Heart left ventricle (tissue), 16 donors: ENCODE measurements at regions not wholly inside any gene's neighbourhood (a gene's known extent, or its start where the extent isn't known, plus 50 kb on each side); places are given as distances from the start of the nearest gene placed in this dataset.

Source experiments
- ATAC-seq, 4 donors: fragments of 200-7000 bp; cut with Tn5 transposase; one replicate each; pipeline ENCODE4 v1.9.1; 2020 to 2022; ENCODE audit warnings: moderate library complexity in 4 of 4, mild to moderate bottlenecking in 3 of 4, moderate number of reproducible peaks in 1 of 4
- DNase-seq, 5 donors: peaks; one replicate each; pipeline ENCODE4 v3.0.0-alpha.2; 2020
- H3K27ac ChIP-seq, 12 donors: fragments of 200-600 bp; sonication (generic) in 4 of 12; one replicate each; pipeline versions ENCODE4 v1.5.0 to v1.8.0; 2016 to 2022; ENCODE audit warnings: mild to moderate bottlenecking in 2 of 12
- H3K27me3 ChIP-seq, 9 donors: fragments of 200-600 bp; sonication (generic) in 2 of 9; one replicate each; pipeline versions ENCODE4 v1.5.1 to v1.8.0; 2016 to 2022; ENCODE audit warnings: mild to moderate bottlenecking in 3 of 9
- H3K36me3 ChIP-seq, 9 donors: fragments of 200-600 bp; sonication (generic) in 2 of 9; one replicate each; pipeline versions ENCODE4 v1.5.0 to v1.8.0; 2018 to 2022; ENCODE audit warnings: mild to moderate bottlenecking in 2 of 9
- H3K4me1 ChIP-seq, 12 donors: fragments of 200-600 bp; sonication (generic) in 4 of 12; one replicate each; pipeline versions ENCODE4 v1.5.0 to v1.8.0; 2016 to 2022; ENCODE audit warnings: mild to moderate bottlenecking in 3 of 12
- H3K4me3 ChIP-seq, 12 donors: fragments of 200-600 bp; sonication (generic) in 4 of 12; one replicate each; pipeline versions ENCODE4 v1.5.0 to v1.8.0; 2017 to 2022; ENCODE audit warnings: mild to moderate bottlenecking in 9 of 12, moderate library complexity in 4 of 12
- H3K9me3 ChIP-seq, 12 donors: fragments of 200-600 bp; sonication (generic) in 4 of 12; one replicate each; pipeline versions ENCODE4 v1.5.0 to v1.8.0; 2016 to 2022; ENCODE audit warnings: mild to moderate bottlenecking in 1 of 12
- POLR2A ChIP-seq, 2 donors: fragments of 450-650 bp; IDR thresholded peaks; one replicate each; pipeline ENCODE4 v1.6.1; 2017; ENCODE audit warnings: antibody characterized with exemption in 2 of 2, mild to moderate bottlenecking in 2 of 2, moderate library complexity in 2 of 2
- WGBS, 4 donors: extraction: QIAGEN DNeasy Blood & Tissue Kit in 2 of 4; methylation state at CpG; one replicate each; pipeline versions ENCODE4 v1.1.5 to v1.1.7; 2013 to 2018; 5-methylcytosine and 5-hydroxymethylcytosine counted together
- intact Hi-C, 10 donors: fragments of 100-400 bp; cut with DNase I; formaldehyde crosslinking; loops; one replicate each; pipeline versions ENCODE4 v1.11.1 to v1.14.2; 2022
- TF ChIP-seq, protein P1 (sequence below), 12 donors: fragments of 200-600 bp; sonication (generic) in 4 of 12; IDR thresholded peaks; one replicate each; pipeline versions ENCODE4 v1.5.0 to v1.8.0; 2018 to 2022; ENCODE audit warnings: antibody characterized with exemption in 12 of 12, mild to moderate bottlenecking in 5 of 12
- donor health status: ischemic (EF 13 %, LVEDD 7.1; RV severe dilation, severe dysfunction).
- donor health status: healthy with polysubstance abuse.
- donor health status: DM: no; HTN: yes; CAD: no.
- donor health status: DM: no; HTN: no; CAD: no.
- donor health status: ischemic (EF 25% LVEDD 6.9; RV normal size, moderate dysfunction).
- donor health status: ischemic (EF 25% LVEDD 5.7; RV mildly dilated, moderate dysfunction).
- donor health status: healthy.
- donor health status: DM: yes; HTN: yes; CAD: no.
- donor health status: ischemic (EF 35%, LVEDD 5.7; RV mildly dilated, moderate dysfunction).
- donor health status: nonischemic (EF 11% LVEDD 7.7; RV severe dilation, severe dysfunction).
- donor health status: DM: yes; HTN: yes; CAD: no.
- donor health status: PGD.
- donor health status: ischemic (EF 29% LVEDD 5.4; RV normal size, mild dysfunction).
- donor health status: nonischemic (EF 23%, LVEDD 6.1; RV moderate dilation, normal function).

DNA sequence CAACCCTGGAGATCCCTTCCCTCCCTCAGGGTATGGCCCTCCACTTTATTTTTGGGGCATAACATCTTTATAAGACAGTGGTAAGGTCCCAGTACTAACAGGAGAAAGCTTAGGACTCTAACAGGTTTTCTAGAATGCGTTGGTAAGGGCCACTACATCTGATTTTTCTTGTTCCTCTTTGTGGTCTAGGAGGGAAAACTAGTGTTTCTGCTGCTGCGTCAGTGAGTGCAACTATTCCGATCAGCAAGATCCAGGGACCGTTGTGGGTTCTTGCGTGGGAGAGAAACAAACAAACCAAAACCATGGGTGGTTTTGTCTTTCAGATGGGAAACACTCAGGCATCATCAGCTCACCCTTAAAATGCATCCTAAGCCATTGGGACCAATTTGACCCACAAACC, 123.6 kb upstream of the SLC16A7 start:
- no peaks in the 10 kb centered on the region for H3K27me3 ChIP-seq
- no peaks in the 10 kb centered on the region for H3K36me3 ChIP-seq
- peaks cover 0 to 26% (median 2%) of the 10 kb centered on the region in 12 donors for H3K9me3 ChIP-seq
- no peak for ATAC-seq
- no peak for TF ChIP-seq POLR2A (IDR thresholded peaks at IDR 0.05)
- TF ChIP-seq, protein P1, sequence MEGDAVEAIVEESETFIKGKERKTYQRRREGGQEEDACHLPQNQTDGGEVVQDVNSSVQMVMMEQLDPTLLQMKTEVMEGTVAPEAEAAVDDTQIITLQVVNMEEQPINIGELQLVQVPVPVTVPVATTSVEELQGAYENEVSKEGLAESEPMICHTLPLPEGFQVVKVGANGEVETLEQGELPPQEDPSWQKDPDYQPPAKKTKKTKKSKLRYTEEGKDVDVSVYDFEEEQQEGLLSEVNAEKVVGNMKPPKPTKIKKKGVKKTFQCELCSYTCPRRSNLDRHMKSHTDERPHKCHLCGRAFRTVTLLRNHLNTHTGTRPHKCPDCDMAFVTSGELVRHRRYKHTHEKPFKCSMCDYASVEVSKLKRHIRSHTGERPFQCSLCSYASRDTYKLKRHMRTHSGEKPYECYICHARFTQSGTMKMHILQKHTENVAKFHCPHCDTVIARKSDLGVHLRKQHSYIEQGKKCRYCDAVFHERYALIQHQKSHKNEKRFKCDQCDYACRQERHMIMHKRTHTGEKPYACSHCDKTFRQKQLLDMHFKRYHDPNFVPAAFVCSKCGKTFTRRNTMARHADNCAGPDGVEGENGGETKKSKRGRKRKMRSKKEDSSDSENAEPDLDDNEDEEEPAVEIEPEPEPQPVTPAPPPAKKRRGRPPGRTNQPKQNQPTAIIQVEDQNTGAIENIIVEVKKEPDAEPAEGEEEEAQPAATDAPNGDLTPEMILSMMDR (IDR thresholded peaks at IDR 0.05) = no peak
- 71 to 86% (median 80%) methylated on average over 5 of the region's 5 CpGs for WGBS, 4 donors
- no peak overlapping the region for H3K4me3 ChIP-seq
- intact Hi-C loops = no loop called here
- no peaks in the 10 kb centered on the region for H3K4me1 ChIP-seq
- H3K27ac ChIP-seq = no peak overlapping the region
- DNase-seq = no peak

- H3K4me3 ChIP-seq = no peak overlapping the region
These were observed 135.7 kb upstream of the SLC16A7 start for GRCh38 chr12:59459966-59460660.

GRCh38 chr12:59453475-59453874, 142.4 kb upstream of the SLC16A7 start:
- intact Hi-C loops = no loop called here
- H3K27ac ChIP-seq = no peak overlapping the region
- TF ChIP-seq POLR2A (IDR thresholded peaks at IDR 0.05) = no peak
- TF ChIP-seq, protein P1 (IDR thresholded peaks at IDR 0.05) = no peak
- peaks cover 0 to 11% (median 0%) of the 10 kb centered on the region in 12 donors for H3K4me1 ChIP-seq
- no peak overlapping the region for H3K4me3 ChIP-seq
- H3K36me3 ChIP-seq = no peaks in the 10 kb centered on the region
- peaks cover 0 to 10% (median 0%) of the 10 kb centered on the region in 12 donors for H3K9me3 ChIP-seq
- ATAC-seq = no peak
- no peak for DNase-seq
- H3K27me3 ChIP-seq = no peaks in the 10 kb centered on the region

More at GRCh38 chr12:59459966-59460660, 135.7 kb upstream of the SLC16A7 start:
- Histone ChIP-seq H3K27ac (no peak overlapping the region), H3K9me3 (peaks cover 0 to 4% (median 0%) of the 10 kb centered on the region in 12 donors), H3K4me1 (no peaks in the 10 kb centered on the region), H3K27me3 (no peaks in the 10 kb centered on the region), H3K36me3 (no peaks in the 10 kb centered on the region)
- no peak for TF ChIP-seq POLR2A (IDR thresholded peaks at IDR 0.05)
- TF ChIP-seq, protein P1 (IDR thresholded peaks at IDR 0.05) = no peak
- DNase-seq (no peak), ATAC-seq (no peak)
- intact Hi-C loops = no loop called here
- WGBS, 4 donors = 44 to 62% (median 50%) methylated on average over 5 of the region's 5 CpGs

DNA sequence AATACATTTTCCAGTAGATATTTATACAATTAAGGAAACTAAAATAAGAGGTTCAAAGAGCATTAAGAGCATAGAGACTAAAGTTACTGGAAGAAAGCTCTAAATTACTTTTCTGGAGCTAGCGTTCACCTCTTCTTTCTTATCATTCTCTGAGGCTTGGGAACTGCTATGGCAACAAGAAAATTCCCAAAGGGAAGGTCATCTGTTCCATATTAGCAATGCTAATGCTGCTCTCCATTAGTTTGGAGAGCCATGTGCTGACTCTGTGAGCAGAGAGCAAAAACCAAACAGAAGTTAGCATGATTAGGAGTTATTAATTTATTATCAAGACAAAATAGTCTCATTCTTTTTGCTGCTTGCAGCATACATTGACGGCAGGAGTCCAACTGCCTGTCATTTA, 143.1 kb upstream of the SLC16A7 start:
- DNase-seq = no peak
- TF ChIP-seq POLR2A (IDR thresholded peaks at IDR 0.05) = no peak
- TF ChIP-seq, protein P1 (IDR thresholded peaks at IDR 0.05) = no peak
- 44 to 67% (median 53%) methylated on average over 2 of the region's 2 CpGs for WGBS, 4 donors
- Histone ChIP-seq H3K27ac (no peak overlapping the region), H3K9me3 (peaks cover 0 to 10% (median 0%) of the 10 kb centered on the region in 12 donors), H3K27me3 (no peaks in the 10 kb centered on the region), H3K36me3 (no peaks in the 10 kb centered on the region), H3K4me3 (no peak overlapping the region), H3K4me1 (peaks cover 0 to 11% (median 0%) of the 10 kb centered on the region in 12 donors)
- intact Hi-C loops = no loop called here
- no peak for ATAC-seq
